22Rv1 (cell line): ENCODE measurements at regions not wholly inside any gene's neighbourhood (a gene's known extent, or its start where the extent isn't known, plus 50 kb on each side); places are given as distances from the start of the nearest gene placed in this dataset.

Experiments used
- CTCF ChIP-seq: fragments of 450-650 bp; IDR thresholded peaks from 2 replicates; pipeline ENCODE4 v1.5.1; 2017; ENCODE audit warnings: mild to moderate bottlenecking
- ZFX ChIP-seq: fragments of 450-650 bp; IDR thresholded peaks from 2 replicates; pipeline ENCODE4 v1.6.1; 2017; ENCODE audit warnings: antibody characterized with exemption, borderline replicate concordance

- TF ChIP-seq CTCF, result no peak
- no peak for TF ChIP-seq ZFX
Observed at GRCh38 chr11:104526006-104526405, 362.1 kb upstream of the PDGFD start.
